CD4-positive, alpha-beta T cell treated with Interleukin-2 at 100 ng/mL for 4 hours (primary cell): ENCODE measurements at regions not wholly inside any gene's neighbourhood (a gene's known extent, or its start where the extent isn't known, plus 50 kb on each side); places are given as distances from the start of the nearest gene placed in this dataset.
A peak's percentile ranks its signal among the peaks of the same experiment; 100 is the strongest.

Experiments used
- DNase-seq: peaks from one replicate; pipeline ENCODE4 v3.0.0-alpha.2; 2020; ENCODE audit warnings: low spot score

GRCh38 chr14:84001023-84001422 lies 1528.9 kb upstream of the FLRT2 start:
- no peak for DNase-seq

GRCh38 chr14:84003346-84003745 lies 1526.6 kb upstream of the FLRT2 start:
- no peak for DNase-seq

GRCh38 chr14:84006643-84007155 lies 1523.2 kb upstream of the FLRT2 start:
- DNase-seq, result no peak

- DNase-seq, result no peak
Observed at GRCh38 chr14:84013424-84013823, 1516.5 kb upstream of the FLRT2 start.

- no peak for DNase-seq
Observed at GRCh38 chr14:84017495-84017894, 1512.4 kb upstream of the FLRT2 start.

- DNase-seq, result no peak
Observed at GRCh38 chr14:84021433-84021832, 1508.5 kb upstream of the FLRT2 start.

- no peak for DNase-seq
Observed at GRCh38 chr14:84024231-84024820, 1505.6 kb upstream of the FLRT2 start.

- DNase-seq, result no peak
Observed at GRCh38 chr14:84025106-84026012, 1504.6 kb upstream of the FLRT2 start.

GRCh38 chr14:84027351-84027750 lies 1502.6 kb upstream of the FLRT2 start:
- no peak for DNase-seq

GRCh38 chr14:84028080-84028604 lies 1501.8 kb upstream of the FLRT2 start:
- no peak for DNase-seq

- DNase-seq, result no peak
Observed at GRCh38 chr14:84029246-84029645, 1500.7 kb upstream of the FLRT2 start.

- DNase-seq, result no peak
Observed at GRCh38 chr14:84029720-84030119, 1500.2 kb upstream of the FLRT2 start.

- peak; percentile 0 for DNase-seq
Observed at GRCh38 chr14:84036840-84037239, 1493.1 kb upstream of the FLRT2 start.

- no peak for DNase-seq
Observed at GRCh38 chr14:84037593-84037992, 1492.4 kb upstream of the FLRT2 start.

- no peak for DNase-seq
Observed at GRCh38 chr14:84040101-84040500, 1489.8 kb upstream of the FLRT2 start.

GRCh38 chr14:84041421-84041820 lies 1488.5 kb upstream of the FLRT2 start:
- no peak for DNase-seq

GRCh38 chr14:84042992-84043391 lies 1487.0 kb upstream of the FLRT2 start:
- no peak for DNase-seq

GRCh38 chr14:84064316-84065125 lies 1465.4 kb upstream of the FLRT2 start:
- DNase-seq, result no peak

- no peak for DNase-seq
Observed at GRCh38 chr14:84065811-84066210, 1464.1 kb upstream of the FLRT2 start.

- DNase-seq, result no peak
Observed at GRCh38 chr14:84068288-84068687, 1461.7 kb upstream of the FLRT2 start.

GRCh38 chr14:84071061-84071460 lies 1458.9 kb upstream of the FLRT2 start:
- no peak for DNase-seq

GRCh38 chr14:84074626-84075025 lies 1455.3 kb upstream of the FLRT2 start:
- no peak for DNase-seq
